ENCODE measurements at regions not wholly inside any gene's neighbourhood (a gene's known extent, or its start where the extent isn't known, plus 50 kb on each side); places are given as distances from the start of the nearest gene placed in this dataset.

DNA sequence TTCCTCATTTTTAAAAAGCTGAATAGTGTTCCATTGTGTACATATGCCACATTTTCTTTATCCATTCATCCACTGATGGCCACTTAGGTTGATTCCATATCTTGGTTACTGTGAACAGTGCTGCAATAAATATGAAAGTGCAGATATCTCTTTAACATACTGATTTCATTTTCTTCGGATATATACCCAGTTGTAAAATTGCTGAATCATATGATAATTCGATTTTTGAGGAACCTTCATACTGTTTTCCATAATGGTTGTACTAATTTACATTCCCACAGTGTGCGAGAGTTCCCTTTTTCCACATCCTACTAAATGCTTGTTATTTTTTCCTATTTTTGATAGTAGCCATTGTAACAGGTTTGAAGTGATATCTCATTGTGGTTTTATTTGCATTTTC is 263.2 kb downstream of the STK31 start:
- DNase-seq (ENCODE audit: low read depth): no peak

DNA sequence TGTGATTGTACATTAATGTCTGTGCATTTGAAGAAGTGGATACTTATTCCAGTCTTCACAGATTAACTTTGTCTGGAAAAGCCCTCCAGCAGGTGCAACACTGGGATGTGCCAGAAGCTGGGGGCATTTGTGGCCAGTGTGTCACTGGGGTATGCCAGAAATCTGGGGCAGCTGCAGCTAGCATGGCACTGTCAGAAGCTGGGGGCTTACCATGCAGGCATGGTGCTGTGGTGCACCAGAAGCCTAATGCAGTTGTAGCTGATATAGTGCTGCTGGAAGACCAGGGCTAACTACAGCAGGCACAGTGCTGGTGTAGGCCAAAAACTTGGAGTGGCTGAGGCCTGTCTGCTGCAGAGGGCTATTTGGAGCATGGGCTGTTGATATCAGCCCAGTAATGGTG is 270.1 kb downstream of the STK31 start:
- DNase-seq (ENCODE audit: low read depth): no peak

DNA sequence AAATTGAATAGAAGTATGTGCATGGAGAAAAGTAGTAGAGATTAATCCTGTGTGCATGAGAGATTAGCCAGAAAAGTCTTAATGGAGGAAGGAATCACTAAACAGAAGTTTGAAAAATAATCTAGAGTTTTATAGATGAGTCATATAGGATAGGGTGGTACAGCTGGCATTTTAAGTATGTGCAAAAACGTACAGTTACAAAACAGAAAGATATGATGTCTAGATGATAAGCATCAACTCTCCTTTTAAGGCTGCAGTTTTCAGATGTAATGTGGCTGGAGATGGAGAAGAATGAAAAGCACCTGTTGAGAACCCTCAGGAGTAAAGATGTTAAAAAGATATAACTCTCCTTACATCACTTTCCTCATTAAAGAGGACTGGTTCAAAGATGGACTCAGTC is 271.3 kb downstream of the STK31 start:
- no peak for DNase-seq (ENCODE audit: low read depth)

DNA sequence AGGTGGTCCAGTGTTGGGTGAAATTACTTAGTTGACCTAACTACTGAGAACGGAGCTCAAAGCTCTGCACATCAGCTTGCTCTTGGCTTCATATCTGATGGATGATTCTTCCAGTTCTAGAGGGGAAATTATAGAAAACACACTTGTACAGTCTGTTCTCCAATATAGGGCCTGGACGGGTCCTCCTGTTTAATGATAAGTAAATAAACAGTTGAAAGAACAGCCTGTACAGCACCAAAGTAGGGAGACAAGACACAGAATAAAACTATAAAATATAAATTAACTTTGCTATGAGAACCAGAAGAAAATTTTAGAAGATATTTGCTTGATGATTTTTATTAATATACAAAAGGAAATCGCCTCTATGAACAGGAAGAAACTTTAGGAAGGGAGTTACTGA is 271.7 kb downstream of the STK31 start:
- no peak for DNase-seq (ENCODE audit: low read depth)

DNA sequence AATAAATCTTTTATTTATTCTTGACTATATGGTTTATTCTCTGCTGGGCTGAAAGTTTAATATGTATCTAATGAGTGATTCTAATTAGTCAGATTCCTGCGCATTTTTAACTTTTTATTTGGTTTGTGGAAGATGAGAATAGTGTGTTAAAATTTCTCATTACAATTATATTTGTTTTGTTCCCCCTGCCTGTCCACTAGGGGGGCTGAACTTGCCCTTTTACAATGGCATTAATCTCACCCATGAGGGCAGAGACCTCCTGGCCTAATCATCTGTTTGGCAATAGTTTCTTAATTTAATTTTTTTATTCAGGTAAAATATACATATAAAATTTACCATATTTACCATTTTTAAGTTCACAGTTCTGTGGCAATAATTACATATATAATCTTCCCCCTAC is 278.5 kb upstream of the NPY start:
- no peak for DNase-seq (ENCODE audit: low read depth)

DNA sequence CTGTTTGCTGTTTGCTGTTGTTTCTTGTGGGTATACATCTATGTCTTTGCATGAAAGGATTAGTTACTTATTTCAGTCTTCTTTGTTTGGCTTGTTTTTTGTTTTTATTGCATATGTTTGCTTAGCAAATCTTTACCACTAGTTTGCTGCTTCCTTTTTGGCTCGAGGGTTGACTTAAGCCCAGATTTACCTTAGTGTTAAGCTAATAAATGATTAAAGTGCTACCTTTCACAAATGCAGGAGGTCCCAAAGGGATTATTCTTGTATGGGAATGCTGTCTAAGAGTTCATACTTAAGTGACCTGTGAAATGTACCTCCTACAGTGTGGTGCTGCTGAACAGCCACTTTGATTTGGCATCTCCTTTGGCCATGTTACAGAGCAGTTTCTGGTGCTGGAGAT is 273.5 kb upstream of the NPY start:
- no peak for DNase-seq (ENCODE audit: low read depth)

DNA sequence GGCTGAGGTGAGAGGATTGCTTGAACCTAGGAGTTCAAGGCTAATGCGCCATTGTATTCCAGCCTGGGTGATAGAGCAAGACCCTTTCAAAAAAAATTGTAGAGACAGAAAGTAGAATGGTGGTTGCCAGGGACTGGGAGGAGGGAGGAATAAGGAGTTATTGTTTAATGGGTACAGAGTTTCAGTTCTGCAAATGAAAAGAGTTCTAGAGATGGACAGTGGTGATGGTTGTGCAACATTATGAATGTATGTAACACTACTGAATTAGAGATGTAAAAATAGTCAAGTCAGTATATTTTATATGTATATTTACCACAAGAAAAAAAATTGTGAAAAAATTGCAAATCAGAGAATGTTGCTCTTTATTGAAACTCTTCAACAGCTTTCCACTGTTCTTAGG is 266.5 kb upstream of the NPY start:
- DNase-seq (ENCODE audit: low read depth): no peak

DNA sequence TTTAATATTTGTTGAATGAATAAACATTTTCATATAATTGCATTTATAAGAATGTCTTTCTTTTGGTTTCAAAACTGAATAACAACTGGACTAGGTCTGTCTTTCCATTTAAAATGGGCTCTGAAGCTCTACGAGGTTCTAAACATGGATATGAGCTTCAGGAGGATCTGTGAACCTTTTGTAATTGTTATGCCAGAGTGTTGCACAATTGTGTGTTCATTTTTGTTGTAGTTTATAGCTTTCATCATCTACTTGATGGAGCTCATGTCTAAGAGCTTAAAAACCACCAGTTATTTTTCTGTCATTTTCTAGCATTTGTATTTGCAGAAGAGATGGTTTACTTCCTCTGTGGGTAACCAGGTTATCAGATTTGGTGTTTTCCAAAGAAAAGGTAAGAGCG is 265.7 kb upstream of the NPY start:
- no peak for DNase-seq (ENCODE audit: low read depth)

DNA sequence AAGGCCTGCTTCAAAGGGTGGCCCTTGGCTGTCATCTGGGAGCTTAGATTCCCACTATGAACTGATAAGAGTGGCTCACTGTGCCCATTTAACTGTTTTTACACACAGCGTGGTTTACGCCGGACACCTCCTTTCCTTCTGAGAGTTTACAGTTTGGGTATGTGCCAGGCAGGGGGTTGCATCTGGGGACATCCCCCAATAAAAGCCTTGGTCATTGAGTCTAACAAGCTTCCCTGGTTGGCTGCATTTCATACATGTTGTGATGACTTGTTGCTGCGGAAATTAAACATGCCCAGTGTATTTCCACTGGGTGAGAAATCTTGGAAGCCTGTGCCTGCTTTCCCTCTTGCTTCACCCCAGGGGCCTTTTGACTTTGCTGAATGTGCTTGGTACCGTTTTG is 264.1 kb upstream of the NPY start:
- no peak for DNase-seq (ENCODE audit: low read depth)

DNA sequence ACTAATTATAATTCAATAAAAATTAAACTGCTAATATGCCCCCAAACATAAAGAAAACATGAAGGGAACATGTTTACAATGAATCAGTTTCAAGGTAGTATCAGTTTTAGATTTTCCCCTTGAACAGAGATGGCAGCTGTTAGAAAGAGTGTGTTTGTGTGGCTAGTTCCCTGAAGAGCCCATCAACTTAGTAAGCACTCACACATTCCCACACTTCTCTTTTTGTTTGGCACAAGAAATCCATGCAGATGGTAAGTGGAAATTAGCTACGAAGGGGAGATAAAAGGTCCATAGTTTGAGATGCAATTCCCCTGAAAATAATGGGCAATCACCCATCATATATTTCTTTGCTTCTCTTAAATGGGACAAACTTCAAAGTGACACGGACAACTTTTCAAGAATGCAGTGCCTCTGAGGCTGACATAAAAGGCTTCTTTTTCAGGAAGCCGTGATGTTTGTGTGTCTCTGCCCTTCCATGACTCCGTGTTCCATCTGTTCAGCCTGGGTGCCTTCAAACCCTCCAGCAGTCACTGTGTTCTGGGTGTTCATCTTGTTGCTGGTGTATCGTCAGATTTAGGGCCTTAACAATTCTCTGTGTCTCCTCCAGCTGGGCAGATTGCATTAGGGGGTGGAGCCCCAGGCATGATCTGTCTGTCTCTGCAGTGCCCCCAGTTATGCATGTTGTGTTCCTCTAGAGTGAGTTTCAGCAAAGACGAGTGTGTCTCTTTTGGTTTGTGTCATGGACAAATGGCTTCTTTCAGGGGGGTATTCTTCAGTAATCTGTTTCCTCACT is 259.5 kb upstream of the NPY start:
- no peak for DNase-seq (ENCODE audit: low read depth)

DNA sequence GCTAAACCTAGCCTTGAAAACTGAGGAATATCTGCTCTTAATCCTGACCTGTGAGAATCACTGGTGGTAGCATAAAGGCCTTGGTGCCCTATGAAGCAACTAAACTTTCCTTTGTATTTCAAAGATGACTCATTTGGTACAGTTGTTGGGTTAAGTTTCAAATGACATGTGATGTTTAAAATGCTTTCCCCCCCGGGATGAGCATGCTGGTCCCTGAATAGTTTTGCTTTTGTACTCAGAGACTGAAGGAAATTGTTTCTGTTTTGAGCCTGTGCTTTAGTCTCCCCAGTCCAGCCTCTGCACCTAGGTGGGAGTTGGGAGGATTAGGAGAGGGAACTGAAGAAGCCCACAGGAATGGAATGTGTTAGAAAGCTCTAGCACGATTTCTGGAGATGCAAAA is 258.9 kb upstream of the NPY start:
- DNase-seq (ENCODE audit: low read depth): no peak

DNA sequence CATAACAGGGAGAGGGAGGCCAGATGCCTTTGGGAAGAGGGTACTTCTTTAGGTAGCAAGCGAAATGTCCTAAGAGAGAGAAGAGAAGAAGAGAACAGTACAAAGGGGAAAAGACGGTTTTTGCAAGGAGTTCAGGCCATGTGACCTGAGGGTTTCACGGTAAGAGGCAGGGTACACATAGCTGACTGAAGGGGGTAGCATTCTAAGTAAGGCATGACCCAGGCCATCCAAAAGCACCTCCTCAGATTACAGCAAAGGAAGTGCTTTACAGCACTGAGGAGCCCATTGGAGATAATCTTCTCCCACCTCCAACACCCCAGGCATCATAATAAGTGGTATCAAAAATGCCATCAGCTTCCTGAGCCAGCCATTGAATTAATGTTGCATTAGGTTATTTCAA is 258.2 kb upstream of the NPY start:
- DNase-seq (ENCODE audit: low read depth): no peak

DNA sequence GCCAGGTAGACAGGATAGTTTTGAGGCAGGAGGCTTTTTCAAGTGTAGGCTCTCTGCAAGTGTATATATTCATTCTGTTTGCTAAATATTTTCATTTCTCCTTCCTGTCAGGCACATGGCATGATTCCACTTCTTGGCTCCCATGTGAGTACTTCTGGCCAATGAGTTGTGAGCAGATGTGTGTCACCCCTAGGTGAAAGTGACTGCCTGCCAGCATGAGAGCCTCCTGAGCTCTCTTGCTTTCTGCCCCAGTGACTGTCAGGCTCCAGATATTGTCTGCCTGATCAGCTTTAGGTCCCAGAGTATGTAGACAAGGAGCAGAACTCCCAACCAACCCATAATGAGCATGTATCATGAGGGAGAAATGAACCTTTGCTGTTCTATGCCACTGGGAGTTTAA is 257.6 kb upstream of the NPY start:
- DNase-seq (ENCODE audit: low read depth): no peak

DNA sequence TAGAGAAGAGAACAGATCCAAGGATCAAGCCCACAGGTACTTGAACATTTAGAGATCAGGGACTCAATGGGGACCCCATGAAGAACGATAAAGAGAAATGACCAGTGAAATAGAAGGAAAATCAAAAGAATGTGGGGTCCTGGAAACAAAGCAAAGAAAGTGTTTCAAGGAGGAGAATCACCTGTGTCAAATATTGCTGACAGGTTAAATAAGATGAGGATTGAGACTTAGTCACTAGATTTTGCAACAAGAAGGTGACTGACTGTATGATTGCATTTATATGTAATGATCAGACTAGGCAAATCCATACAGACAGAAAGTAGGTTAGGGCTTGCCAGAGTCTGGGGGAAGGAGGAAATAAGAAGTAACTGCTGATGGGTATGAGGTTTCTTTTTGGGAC is 254.9 kb upstream of the NPY start:
- no peak for DNase-seq (ENCODE audit: low read depth)

DNA sequence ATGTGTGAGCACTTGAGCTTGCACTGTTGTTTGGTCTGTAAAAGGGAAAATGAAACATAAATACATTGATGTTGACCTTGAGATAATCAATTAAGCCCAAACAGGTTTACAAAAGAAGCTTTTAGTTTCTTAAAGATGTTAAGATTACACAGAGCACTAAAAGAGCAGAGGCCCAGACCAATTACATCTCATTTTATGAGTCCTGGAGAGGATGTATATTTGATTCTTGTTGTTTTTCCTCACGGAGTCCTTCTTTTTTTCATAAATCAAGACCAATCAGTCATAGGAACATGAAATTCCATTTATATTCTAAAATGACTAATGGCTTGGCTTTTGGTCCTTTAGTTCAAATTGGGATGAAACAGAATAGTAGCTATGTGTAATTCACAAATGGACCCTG is 249.7 kb upstream of the NPY start:
- no peak for DNase-seq (ENCODE audit: low read depth)

DNA sequence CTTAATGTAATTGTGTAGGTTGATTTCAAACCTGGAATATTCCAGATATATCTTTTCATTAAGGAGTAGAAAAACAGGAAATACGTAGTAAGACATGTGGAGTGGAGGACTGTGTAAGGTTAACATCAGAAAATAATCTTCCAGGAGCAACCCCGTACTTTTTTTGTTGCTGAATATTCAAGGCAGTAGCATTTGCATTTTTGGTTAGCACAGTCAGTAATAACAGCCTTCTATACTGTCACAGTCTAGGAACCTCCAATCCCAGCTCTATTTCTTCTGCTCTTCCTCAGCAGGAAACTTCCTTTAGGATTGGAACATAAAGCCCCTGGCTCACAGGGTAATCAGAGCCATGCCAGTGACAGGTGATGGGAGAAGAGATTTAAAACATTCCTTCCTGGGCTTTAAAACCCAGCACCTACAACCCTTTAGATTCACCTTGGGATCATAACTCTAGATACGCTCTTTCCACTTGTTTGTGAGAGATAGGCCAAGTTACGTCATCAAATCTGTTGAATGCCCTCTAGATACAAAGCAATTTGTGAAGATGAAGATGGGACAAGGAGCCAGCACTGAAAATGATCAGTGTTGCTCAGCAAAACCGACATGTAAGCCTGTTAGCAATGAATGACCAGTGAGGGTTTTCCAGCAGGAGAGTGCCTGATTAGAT is 248.5 kb upstream of the NPY start:
- no peak for DNase-seq (ENCODE audit: low read depth)

DNA sequence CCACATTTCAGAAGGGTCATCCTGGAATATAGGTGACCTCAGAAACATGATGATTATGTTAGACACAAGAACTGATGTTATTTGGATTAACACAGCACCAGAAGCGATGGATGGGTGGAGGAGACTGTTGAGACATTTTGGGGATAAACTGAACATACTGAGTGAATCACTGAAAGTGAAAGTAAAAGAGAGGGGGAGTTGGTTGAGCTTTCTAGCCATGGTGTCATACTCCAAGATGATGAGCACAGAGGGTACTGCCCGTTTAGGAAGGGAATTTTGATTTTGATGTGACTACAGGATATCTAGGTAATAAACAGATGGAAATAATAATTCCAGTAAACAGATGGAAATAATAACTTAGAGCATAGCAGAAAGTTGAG is 248.0 kb upstream of the NPY start:
- DNase-seq (ENCODE audit: low read depth): no peak

DNA sequence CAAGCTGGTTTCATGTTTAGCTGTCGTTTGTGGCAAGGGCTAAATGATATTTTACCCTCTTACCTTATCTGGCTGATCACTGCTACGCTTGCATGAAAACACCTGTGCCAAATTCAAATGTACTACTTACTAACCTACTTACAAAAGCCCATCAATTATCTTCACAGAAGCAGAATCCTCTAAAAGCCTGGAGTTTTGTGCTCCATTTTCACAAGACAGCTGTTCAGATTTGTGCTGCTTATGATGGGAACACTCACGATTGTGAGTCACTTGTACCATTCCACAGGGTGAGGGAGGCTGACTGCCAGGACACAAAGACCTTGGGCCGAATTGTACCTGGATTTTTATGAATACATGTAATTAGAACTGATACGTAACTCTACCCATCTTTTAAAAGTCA is 245.0 kb upstream of the NPY start:
- DNase-seq (ENCODE audit: low read depth): no peak

DNA sequence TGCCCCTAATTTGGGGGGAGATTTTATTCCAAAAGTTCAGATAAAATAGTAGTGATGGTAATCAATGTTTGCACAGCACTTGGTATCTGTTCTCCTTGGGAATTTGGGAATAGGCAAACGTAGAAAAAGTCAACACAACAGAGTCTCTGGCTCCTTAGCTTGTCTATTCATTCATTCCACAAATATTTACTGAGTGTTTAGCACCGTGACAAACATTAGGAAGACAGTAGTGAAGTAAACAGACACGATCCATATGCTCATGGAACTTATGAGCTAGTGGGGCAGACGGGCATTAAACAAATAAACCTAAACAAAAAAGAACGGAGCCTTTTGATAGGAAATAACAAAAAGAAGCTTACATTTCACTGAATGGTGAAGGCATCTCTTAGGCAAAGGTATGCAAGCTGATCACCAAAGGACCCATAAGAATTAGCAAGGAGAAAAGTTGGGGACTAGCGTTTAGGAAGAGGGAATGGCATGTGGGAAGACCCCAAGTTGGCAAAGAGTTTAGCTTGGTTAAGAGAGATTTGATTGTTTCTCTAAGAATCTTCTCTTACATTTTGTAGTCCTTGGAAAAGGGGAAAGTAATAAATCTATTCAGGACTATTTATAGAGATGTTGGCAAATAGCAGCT is 243.9 kb upstream of the NPY start:
- no peak for DNase-seq (ENCODE audit: low read depth)

DNA sequence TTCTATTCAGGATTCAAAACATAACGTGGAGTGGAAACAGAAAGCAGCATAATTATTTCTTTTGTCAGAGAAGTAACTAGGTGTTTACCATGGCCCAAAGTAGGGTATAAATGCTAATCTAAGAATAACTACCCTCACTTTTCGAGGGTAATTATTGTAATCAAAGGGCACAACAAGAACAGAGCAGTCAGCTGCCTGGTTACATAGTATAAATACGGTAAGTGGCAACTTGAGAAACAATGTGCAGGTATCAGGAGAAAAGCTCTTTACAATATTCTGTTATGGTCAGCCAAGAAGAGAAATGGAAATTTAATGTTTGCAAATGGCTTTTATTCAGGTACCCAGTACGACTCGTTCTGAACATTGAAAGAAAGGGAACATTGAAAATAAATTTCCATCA is 242.0 kb upstream of the NPY start:
- DNase-seq (ENCODE audit: low read depth): no peak

DNA sequence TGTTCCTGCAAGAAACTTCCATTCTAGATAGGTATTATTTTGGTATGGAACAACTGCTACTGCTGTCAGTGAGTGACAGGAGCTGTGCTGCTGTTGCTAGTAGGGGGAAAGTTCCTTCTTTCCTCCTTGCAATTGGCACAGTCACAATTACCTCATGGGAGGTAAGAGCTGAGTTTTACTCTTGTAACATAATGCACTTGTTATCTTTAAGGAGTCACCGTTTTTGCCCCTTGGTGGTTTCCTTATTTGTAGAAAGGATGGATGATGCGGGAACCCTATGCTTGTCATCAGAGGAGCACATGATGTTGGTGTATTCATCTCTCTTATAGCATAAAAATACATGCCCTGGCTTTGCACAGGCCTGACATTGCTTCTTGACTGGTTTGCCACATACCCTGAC is 234.7 kb upstream of the NPY start:
- no peak for DNase-seq (ENCODE audit: low read depth)

DNA sequence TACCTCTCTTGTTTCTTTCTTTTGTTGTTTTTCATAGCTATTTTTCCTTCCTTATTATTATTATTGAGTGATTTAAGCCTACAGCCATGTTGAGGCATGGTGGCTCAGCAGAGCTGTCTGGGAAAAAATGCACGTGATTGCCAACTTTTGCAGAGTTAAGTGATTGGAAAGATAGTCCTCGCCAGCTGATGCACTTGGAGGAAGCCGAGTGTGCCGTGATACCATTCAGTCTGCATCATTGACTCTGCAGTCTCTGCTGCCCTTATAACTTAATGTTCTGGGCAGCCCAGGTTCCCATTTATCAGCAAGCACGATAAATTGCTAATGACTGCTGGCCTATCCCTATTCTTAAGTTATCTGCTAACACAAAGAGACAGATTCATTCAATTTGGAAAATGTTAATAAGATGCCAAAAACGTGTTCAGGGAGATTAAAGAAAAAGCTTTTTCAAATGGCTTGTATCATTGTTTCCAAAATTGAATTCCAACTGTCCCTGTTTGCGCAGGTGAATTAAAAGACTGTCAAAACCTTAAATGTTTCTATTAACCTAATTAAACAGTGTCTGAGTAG is 232.9 kb upstream of the NPY start:
- no peak for DNase-seq (ENCODE audit: low read depth)

DNA sequence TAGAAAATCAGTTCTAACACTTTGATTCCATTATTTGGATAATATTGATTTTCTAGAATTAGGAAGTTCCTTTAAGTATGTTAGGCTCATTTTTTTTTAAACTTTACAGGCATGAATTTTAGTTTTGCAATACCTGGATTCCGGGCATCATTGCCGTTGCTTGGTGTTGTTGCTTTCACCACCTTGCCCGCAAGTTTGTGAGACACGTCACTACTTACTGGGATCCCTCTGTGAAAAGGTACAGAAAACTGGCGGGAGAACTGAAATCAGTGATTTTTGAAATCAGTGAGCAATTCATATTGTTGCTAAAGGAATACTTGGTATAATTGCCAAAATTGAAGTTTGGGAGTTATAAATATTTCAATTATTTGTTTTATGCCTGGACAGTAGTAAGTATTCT is 232.3 kb upstream of the NPY start:
- no peak for DNase-seq (ENCODE audit: low read depth)

Measured in GM04503 (cell line).